ENCODE measurements at regions not wholly inside any gene's neighbourhood (a gene's known extent, or its start where the extent isn't known, plus 50 kb on each side); places are given as distances from the start of the nearest gene placed in this dataset.

- WGBS, 2 donors: 61 to 64% methylated on average over 3 of the region's 3 CpGs
- Histone ChIP-seq H3K9me3 (no peaks in the 10 kb centered on the region), H3K4me1 (no peaks in the 10 kb centered on the region), H3K36me3 (no peaks in the 10 kb centered on the region), H3K27me3 (no peaks in the 10 kb centered on the region), H3K27ac (no peak overlapping the region), H3K4me3 (no peak overlapping the region)
- no peak for DNase-seq
- no peak for TF ChIP-seq POLR2A (IDR thresholded peaks at IDR 0.05)
- no peak for TF ChIP-seq CTCF (IDR thresholded peaks at IDR 0.05)
- intact Hi-C loops (cut with DNase I): no loop called here
Observed at GRCh38 chr2:189231719-189232323, 52.3 kb upstream of the COL5A2 start.

DNA sequence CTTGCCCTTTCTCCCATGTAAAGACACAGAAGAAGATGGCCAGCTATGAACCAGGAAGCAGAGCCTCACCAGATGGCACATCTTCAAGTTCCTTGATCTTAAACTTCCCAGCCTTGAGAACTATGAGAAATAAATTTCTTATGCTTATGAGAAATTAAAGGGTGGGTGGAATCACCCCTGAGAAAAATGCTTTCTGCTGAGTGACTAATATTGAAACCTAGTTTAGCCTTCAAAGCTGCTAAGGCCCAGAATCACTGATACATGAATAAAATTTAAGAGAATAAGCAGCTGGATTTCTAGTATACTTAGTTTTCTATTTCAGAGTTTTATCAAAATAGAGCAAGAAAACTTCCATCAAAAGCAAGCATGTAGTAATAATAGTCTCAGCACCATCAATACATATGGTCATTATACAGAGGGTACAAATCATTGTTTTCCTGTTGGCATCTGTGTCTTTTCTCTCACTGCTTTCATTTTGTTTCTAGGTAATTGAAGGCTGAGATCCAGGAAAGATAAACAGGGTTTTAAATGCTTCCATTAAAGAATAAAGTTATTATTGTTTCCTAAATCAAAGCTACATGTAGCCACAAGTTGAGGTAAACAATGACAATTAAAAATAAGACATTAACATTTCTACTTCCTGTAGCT lies 53.3 kb upstream of the COL5A2 start:
- DNase-seq: no peak
- Histone ChIP-seq H3K36me3 (no peaks in the 10 kb centered on the region), H3K4me3 (no peak overlapping the region), H3K27me3 (no peaks in the 10 kb centered on the region), H3K27ac (no peak overlapping the region), H3K4me1 (no peaks in the 10 kb centered on the region), H3K9me3 (no peaks in the 10 kb centered on the region)
- no peak for TF ChIP-seq POLR2A (IDR thresholded peaks at IDR 0.05)
- no peak for TF ChIP-seq CTCF (IDR thresholded peaks at IDR 0.05)
- intact Hi-C loops (cut with DNase I): no loop called here

DNA sequence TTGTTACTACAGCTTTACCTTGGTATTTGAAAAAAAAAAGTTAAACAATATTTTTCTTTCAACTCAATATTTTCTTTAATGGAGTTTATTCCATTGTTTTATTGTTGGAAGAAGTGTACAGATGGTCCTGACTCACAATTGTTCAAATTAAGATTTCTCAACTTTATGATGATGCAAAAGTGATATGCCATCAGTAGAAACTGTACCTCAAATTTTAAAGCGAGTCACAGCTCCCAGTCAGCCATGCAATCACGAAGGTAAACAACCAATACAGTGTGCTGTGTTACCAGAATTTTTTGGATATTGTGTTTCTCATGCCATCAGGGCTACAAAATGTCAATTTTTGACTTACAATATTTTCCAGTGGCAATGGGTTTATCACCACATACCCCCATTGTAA lies 54.0 kb upstream of the COL5A2 start:
- DNase-seq: no peak
- Histone ChIP-seq H3K9me3 (no peaks in the 10 kb centered on the region), H3K4me1 (no peaks in the 10 kb centered on the region), H3K4me3 (no peak overlapping the region), H3K27ac (no peak overlapping the region), H3K36me3 (no peaks in the 10 kb centered on the region), H3K27me3 (no peaks in the 10 kb centered on the region)
- TF ChIP-seq CTCF (IDR thresholded peaks at IDR 0.05) (no peak), POLR2A (IDR thresholded peaks at IDR 0.05) (no peak)
- intact Hi-C loops (cut with DNase I): no loop called here
- WGBS, 2 donors: 66 to 72% methylated on average over 2 of the region's 2 CpGs

GRCh38 chr2:189234991-189235390 lies 55.4 kb upstream of the COL5A2 start:
- DNase-seq: no peak
- intact Hi-C loops (cut with DNase I): no loop called here
- TF ChIP-seq POLR2A (IDR thresholded peaks at IDR 0.05) (no peak), CTCF (IDR thresholded peaks at IDR 0.05) (no peak)
- H3K27me3 ChIP-seq: no peaks in the 10 kb centered on the region
- no peaks in the 10 kb centered on the region for H3K9me3 ChIP-seq
- no peak overlapping the region for H3K27ac ChIP-seq
- no peaks in the 10 kb centered on the region for H3K4me1 ChIP-seq
- H3K36me3 ChIP-seq: no peaks in the 10 kb centered on the region
- no peak overlapping the region for H3K4me3 ChIP-seq

GRCh38 chr2:189236066-189236465 lies 56.5 kb upstream of the COL5A2 start:
- TF ChIP-seq CTCF (IDR thresholded peaks at IDR 0.05) (no peak), POLR2A (IDR thresholded peaks at IDR 0.05) (no peak)
- WGBS, 2 donors: 36 to 42% methylated on average over 2 of the region's 2 CpGs
- Histone ChIP-seq H3K4me3 (no peak overlapping the region), H3K9me3 (no peaks in the 10 kb centered on the region), H3K4me1 (no peaks in the 10 kb centered on the region), H3K27me3 (no peaks in the 10 kb centered on the region), H3K27ac (no peak overlapping the region), H3K36me3 (no peaks in the 10 kb centered on the region)
- DNase-seq: no peak
- intact Hi-C loops (cut with DNase I): no loop called here

Measured in esophagus squamous epithelium (tissue), 5 donors.